Keratinocyte (primary cell): ENCODE measurements at regions not wholly inside any gene's neighbourhood (a gene's known extent, or its start where the extent isn't known, plus 50 kb on each side); places are given as distances from the start of the nearest gene placed in this dataset.

Experiments
- CTCF ChIP-seq, 3 experiments: IDR thresholded peaks in 1 of 3; conservative IDR thresholded peaks in 1 of 3; optimal IDR thresholded peaks in 1 of 3; 2 replicates in 2 of 3; 3 replicates in 1 of 3; pipeline versions ENCODE3 to v1.5.1; 2011; ENCODE audit warnings: low read length in 3 of 3, mild to moderate bottlenecking in 3 of 3, moderate library complexity in 2 of 3, control low read depth in 1 of 3, inconsistent platforms in 1 of 3; ENCODE audit not compliant: insufficient read depth in 2 of 3; ENCODE audit errors: extremely low read depth in 1 of 3
- EZH2 ChIP-seq: IDR thresholded peaks from one replicate; pipeline ENCODE4 v1.6.1; 2012; ENCODE audit warnings: inconsistent platforms, mild to moderate bottlenecking, low read length, moderate library complexity

GRCh38 chr6:126433927-126434326 is 94.0 kb downstream of the CENPW start:
- TF ChIP-seq CTCF (optimal IDR thresholded peaks at IDR 0.05 in 1 of 3, IDR thresholded peaks at IDR 0.05 in 1 of 3, conservative IDR thresholded peaks at IDR 0.05 in 1 of 3; ENCODE audit: extremely low read depth in 1 of 3, insufficient read depth in 2 of 3, low read length in 3 of 3) = no peak
- no peak for TF ChIP-seq EZH2
